ENCODE measurements at regions not wholly inside any gene's neighbourhood (a gene's known extent, or its start where the extent isn't known, plus 50 kb on each side); places are given as distances from the start of the nearest gene placed in this dataset.
"Not testable (repeated sequence)": the region's sequence is repeated elsewhere in the genome, so short reads cannot be mapped to it uniquely, and the experiment has no call there.

DNA sequence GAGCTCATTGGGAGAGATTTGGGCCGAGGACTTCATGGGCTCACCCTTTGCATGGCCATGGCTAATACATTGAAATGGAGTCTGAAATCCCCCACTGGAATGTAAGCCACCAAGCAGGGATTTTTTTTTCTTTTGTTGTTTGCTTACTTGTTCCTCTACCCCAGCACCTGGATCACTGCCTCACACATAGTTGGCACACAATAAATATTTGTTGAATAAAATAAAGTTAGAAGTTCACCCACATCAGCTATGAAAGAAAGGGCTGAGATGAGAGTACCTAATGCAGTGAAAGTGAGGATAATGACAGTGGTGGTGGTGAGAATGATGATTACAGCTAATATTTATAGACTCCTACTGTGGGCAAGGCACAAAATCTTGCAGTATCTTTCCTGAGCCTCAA, 98.1 kb upstream of the ANXA1 start:
- H3K4me1 ChIP-seq (ENCODE audit: low read depth) = no peaks in the 10 kb centered on the region
- ATAC-seq (no peak), DNase-seq (no peak)
- no peaks in the 10 kb centered on the region for H3K9me3 ChIP-seq
- H3K36me3 ChIP-seq (ENCODE audit: low read depth) = no peaks in the 10 kb centered on the region
- TF ChIP-seq, protein P1, sequence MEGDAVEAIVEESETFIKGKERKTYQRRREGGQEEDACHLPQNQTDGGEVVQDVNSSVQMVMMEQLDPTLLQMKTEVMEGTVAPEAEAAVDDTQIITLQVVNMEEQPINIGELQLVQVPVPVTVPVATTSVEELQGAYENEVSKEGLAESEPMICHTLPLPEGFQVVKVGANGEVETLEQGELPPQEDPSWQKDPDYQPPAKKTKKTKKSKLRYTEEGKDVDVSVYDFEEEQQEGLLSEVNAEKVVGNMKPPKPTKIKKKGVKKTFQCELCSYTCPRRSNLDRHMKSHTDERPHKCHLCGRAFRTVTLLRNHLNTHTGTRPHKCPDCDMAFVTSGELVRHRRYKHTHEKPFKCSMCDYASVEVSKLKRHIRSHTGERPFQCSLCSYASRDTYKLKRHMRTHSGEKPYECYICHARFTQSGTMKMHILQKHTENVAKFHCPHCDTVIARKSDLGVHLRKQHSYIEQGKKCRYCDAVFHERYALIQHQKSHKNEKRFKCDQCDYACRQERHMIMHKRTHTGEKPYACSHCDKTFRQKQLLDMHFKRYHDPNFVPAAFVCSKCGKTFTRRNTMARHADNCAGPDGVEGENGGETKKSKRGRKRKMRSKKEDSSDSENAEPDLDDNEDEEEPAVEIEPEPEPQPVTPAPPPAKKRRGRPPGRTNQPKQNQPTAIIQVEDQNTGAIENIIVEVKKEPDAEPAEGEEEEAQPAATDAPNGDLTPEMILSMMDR (IDR thresholded peaks at IDR 0.05) = no peak
- H3K4me3 ChIP-seq = no peak overlapping the region
- intact Hi-C loops (cut with DNase I, micrococcal nuclease) = no loop called here

- H3K4me3 ChIP-seq = no peak overlapping the region
- no peak for DNase-seq
- intact Hi-C loops (cut with DNase I, micrococcal nuclease) = no loop called here
- TF ChIP-seq, protein P1 (IDR thresholded peaks at IDR 0.05) = no peak
- no peak for ATAC-seq
- H3K36me3 ChIP-seq (ENCODE audit: low read depth) = no peaks in the 10 kb centered on the region
- no peaks in the 10 kb centered on the region for H3K4me1 ChIP-seq (ENCODE audit: low read depth)
- no peaks in the 10 kb centered on the region for H3K9me3 ChIP-seq
These were observed 98.2 kb upstream of the ALDH1A1 start for GRCh38 chr9:73050887-73051550.

DNA sequence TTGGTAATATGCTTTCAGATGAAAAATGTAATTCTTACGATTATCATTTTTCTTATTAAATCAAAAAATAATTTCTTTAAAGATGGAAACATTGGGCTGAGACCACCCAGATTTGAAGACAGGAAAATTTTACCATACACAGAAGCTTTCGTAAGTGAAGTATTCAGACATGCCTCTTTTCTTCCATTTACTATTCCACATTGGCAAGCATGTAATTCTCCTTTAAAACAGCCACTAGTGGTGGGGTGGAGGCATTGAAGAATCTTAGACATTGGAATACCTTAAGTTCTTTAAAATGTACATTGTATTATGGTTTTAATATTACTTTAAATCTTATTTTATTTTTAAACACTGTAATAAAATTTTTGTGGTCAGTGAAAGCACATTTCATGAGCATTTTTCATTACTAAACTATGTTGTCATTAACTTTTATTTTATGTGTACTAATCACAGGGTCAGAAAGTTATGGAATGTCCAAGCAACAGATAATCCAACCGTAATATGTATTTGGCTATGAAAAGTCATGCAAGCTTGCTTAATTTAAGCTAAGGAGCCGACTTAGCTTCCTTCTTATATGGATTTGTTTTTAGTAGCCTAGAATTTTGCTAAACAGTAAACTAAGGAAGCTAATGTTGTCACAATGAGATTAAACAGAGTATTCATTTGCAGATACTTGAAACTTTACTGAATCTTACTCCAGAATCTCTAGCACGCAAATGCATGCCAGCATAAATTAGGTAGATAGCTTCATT, 97.4 kb upstream of the ALDH1A1 start:
- no peak for DNase-seq
- no peaks in the 10 kb centered on the region for H3K9me3 ChIP-seq
- no peaks in the 10 kb centered on the region for H3K36me3 ChIP-seq (ENCODE audit: low read depth)
- H3K4me3 ChIP-seq = no peak overlapping the region
- no peak for ATAC-seq
- H3K4me1 ChIP-seq (ENCODE audit: low read depth) = no peaks in the 10 kb centered on the region
- TF ChIP-seq, protein P1 (IDR thresholded peaks at IDR 0.05) = no peak
- intact Hi-C loops (cut with DNase I, micrococcal nuclease) = no loop called here

DNA sequence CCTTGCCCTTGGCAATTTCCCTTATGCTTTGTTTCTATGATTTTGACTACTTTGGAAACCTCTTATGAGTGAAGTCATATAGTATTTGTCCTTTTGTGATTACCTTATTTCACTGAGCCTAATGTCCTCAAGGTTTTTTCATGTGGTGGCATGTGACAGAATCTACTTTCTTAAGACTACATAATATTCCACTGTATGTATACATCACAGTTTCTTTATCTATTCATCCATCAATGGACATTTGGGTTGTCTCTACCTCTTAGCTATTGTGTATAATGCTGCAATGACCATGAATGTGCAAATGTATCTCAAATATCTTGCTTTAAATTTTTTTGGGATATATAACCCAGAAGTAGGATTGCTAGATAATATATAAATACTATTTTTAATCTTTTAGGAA, 96.4 kb upstream of the ALDH1A1 start:
- H3K36me3 ChIP-seq (ENCODE audit: low read depth) = no peaks in the 10 kb centered on the region
- no peaks in the 10 kb centered on the region for H3K9me3 ChIP-seq
- intact Hi-C loops (cut with DNase I, micrococcal nuclease) = no loop called here
- no peak for DNase-seq
- no peaks in the 10 kb centered on the region for H3K4me1 ChIP-seq (ENCODE audit: low read depth)
- TF ChIP-seq, protein P1 (IDR thresholded peaks at IDR 0.05) = no peak
- no peak for ATAC-seq
- H3K4me3 ChIP-seq = no peak overlapping the region

GRCh38 chr9:73046769-73047168, 93.9 kb upstream of the ALDH1A1 start:
- TF ChIP-seq, protein P1 (IDR thresholded peaks at IDR 0.05) = no peak
- intact Hi-C loops (cut with DNase I, micrococcal nuclease) = no loop called here
- H3K4me3 ChIP-seq = no peak overlapping the region
- H3K9me3 ChIP-seq = no peaks in the 10 kb centered on the region
- H3K36me3 ChIP-seq (ENCODE audit: low read depth) = no peaks in the 10 kb centered on the region
- DNase-seq (no peak), ATAC-seq (no peak)
- no peaks in the 10 kb centered on the region for H3K4me1 ChIP-seq (ENCODE audit: low read depth)

DNA sequence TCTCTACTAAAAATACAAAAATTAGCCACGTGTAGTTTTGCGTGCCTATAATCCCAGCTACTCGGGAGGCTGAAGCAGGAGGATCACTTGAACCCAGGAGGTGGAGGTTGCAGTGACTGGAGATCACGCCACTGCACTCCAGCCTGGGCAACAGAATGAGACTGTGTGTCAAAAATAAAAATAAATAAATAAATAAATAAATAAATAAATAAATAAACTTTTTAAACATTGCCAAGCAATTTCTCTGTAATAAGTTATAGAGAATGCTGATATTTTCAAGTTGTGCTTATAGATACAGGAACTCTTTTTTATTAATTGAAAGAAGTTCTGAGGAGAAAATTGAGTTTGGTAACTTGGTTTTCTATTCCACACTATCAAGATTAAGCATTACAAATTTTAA, 91.9 kb upstream of the ALDH1A1 start:
- DNase-seq; H3K36me3 ChIP-seq (ENCODE audit: low read depth); H3K4me3 ChIP-seq; H3K9me3 ChIP-seq; ATAC-seq; intact Hi-C loops (cut with DNase I, micrococcal nuclease); H3K4me1 ChIP-seq (ENCODE audit: low read depth): not testable (repeated sequence)
